ENCODE measurements at regions not wholly inside any gene's neighbourhood (a gene's known extent, or its start where the extent isn't known, plus 50 kb on each side); places are given as distances from the start of the nearest gene placed in this dataset.

- no peak for DNase-seq (ENCODE audit: low read depth in 2 of 2)
These were observed 57.4 kb downstream of the IGLL1 start for GRCh38 chr22:23522623-23523251.

GRCh38 chr22:23521441-23522113, 58.5 kb downstream of the IGLL1 start:
- DNase-seq (ENCODE audit: low read depth in 2 of 2): peak; percentile 86 to 96

- DNase-seq (ENCODE audit: low read depth in 2 of 2): peak; percentile 43 to 64
These were observed 59.1 kb downstream of the IGLL1 start for GRCh38 chr22:23520863-23521440.

- no peak for DNase-seq (ENCODE audit: low read depth in 2 of 2)
These were observed 60.5 kb downstream of the IGLL1 start for GRCh38 chr22:23519442-23520157.

GRCh38 chr22:23518376-23519187, 61.5 kb downstream of the IGLL1 start:
- DNase-seq (ENCODE audit: low read depth in 2 of 2): no peak

GRCh38 chr22:23517804-23518375, 62.2 kb downstream of the IGLL1 start:
- no peak for DNase-seq (ENCODE audit: low read depth in 2 of 2)

- DNase-seq (ENCODE audit: low read depth in 2 of 2): no peak
These were observed 63.8 kb downstream of the IGLL1 start for GRCh38 chr22:23516304-23516703.

GRCh38 chr22:23514322-23515038, 65.6 kb downstream of the IGLL1 start:
- no peak for DNase-seq (ENCODE audit: low read depth in 2 of 2)

- no peak for DNase-seq (ENCODE audit: low read depth in 2 of 2)
These were observed 66.4 kb downstream of the IGLL1 start for GRCh38 chr22:23513705-23514104.

GRCh38 chr22:23513133-23513532, 67.0 kb downstream of the IGLL1 start:
- DNase-seq (ENCODE audit: low read depth in 2 of 2): no peak

GRCh38 chr22:23512721-23513120, 67.4 kb downstream of the IGLL1 start:
- DNase-seq (ENCODE audit: low read depth in 2 of 2): no peak

GRCh38 chr22:23512348-23512705, 67.8 kb downstream of the IGLL1 start:
- no peak for DNase-seq (ENCODE audit: low read depth in 2 of 2)

- DNase-seq (ENCODE audit: low read depth in 2 of 2): no peak
These were observed 68.3 kb downstream of the IGLL1 start for GRCh38 chr22:23511627-23512347.

GRCh38 chr22:23509571-23510302, 70.4 kb downstream of the IGLL1 start:
- DNase-seq (ENCODE audit: low read depth in 2 of 2): peak in 1 of 2 donors; percentile 24

- DNase-seq (ENCODE audit: low read depth in 2 of 2): no peak
These were observed 75.6 kb downstream of the IGLL1 start for GRCh38 chr22:23504516-23504915.

GRCh38 chr22:23503736-23504440, 76.2 kb downstream of the IGLL1 start:
- DNase-seq (ENCODE audit: low read depth in 2 of 2): no peak

- DNase-seq (ENCODE audit: low read depth in 2 of 2): no peak
These were observed 76.9 kb downstream of the IGLL1 start for GRCh38 chr22:23503142-23503541.

- DNase-seq (ENCODE audit: low read depth in 2 of 2): no peak
These were observed 78.4 kb downstream of the IGLL1 start for GRCh38 chr22:23501708-23502107.

- no peak for DNase-seq (ENCODE audit: low read depth in 2 of 2)
These were observed 78.8 kb downstream of the IGLL1 start for GRCh38 chr22:23501261-23501619.
